ENCODE measurements at regions not wholly inside any gene's neighbourhood (a gene's known extent, or its start where the extent isn't known, plus 50 kb on each side); places are given as distances from the start of the nearest gene placed in this dataset.

- no peaks in the 10 kb centered on the region for H3K27me3 ChIP-seq (ENCODE audit: control insufficient read depth in 5 of 5, insufficient read depth in 4 of 5, low read length in 5 of 5)
- H3K9me3 ChIP-seq (ENCODE audit: control insufficient read depth in 5 of 5, low read length in 5 of 5), result no peaks in the 10 kb centered on the region
- H3K27ac ChIP-seq (ENCODE audit: low read depth, low read length), result no peak overlapping the region
- no peaks in the 10 kb centered on the region for H3K4me1 ChIP-seq (ENCODE audit: control insufficient read depth in 5 of 5, insufficient read depth in 5 of 5, low read length in 5 of 5)
- H3K4me3 ChIP-seq (ENCODE audit: low read depth in 1 of 5, low read length in 5 of 5), result no peak overlapping the region
- no peaks in the 10 kb centered on the region for H3K36me3 ChIP-seq (ENCODE audit: control insufficient read depth in 5 of 5, insufficient read depth in 5 of 5, low read length in 5 of 5)
- H3K9ac ChIP-seq (ENCODE audit: low read length in 5 of 5), result no peak overlapping the region
These were observed 121.9 kb upstream of the POF1B start for GRCh38 chrX:85501349-85501748.

DNA sequence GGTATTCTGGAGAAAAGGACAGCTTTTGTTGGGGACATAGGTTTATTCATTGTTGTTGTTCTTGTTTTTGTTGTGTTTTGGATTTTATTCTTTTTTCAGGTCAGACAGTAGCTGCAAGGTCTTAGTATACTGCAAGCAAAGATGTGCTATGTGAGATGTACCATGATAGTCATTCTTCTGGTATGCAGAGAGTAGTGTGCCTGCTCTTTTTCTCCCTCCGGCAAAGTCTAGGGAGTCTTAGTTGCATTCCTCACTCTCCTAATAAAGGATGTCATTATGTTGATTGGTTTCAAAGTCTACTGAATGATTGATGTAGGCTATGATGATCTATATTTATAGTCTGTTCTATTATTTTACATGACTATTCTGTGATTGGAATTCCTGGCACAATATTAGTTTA lies 119.9 kb upstream of the POF1B start:
- Histone ChIP-seq H3K9ac (ENCODE audit: low read length in 5 of 5) (no peak overlapping the region), H3K36me3 (ENCODE audit: control insufficient read depth in 5 of 5, insufficient read depth in 5 of 5, low read length in 5 of 5) (no peaks in the 10 kb centered on the region), H3K4me3 (ENCODE audit: low read depth in 1 of 5, low read length in 5 of 5) (no peak overlapping the region), H3K27me3 (ENCODE audit: control insufficient read depth in 5 of 5, insufficient read depth in 4 of 5, low read length in 5 of 5) (no peaks in the 10 kb centered on the region), H3K9me3 (ENCODE audit: control insufficient read depth in 5 of 5, low read length in 5 of 5) (no peaks in the 10 kb centered on the region), H3K27ac (ENCODE audit: low read depth, low read length) (no peak overlapping the region), H3K4me1 (ENCODE audit: control insufficient read depth in 5 of 5, insufficient read depth in 5 of 5, low read length in 5 of 5) (no peaks in the 10 kb centered on the region)

GRCh38 chrX:85493821-85494220 lies 114.4 kb upstream of the POF1B start:
- Histone ChIP-seq H3K27ac (ENCODE audit: low read depth, low read length) (no peak overlapping the region), H3K36me3 (ENCODE audit: control insufficient read depth in 5 of 5, insufficient read depth in 5 of 5, low read length in 5 of 5) (no peaks in the 10 kb centered on the region), H3K9me3 (ENCODE audit: control insufficient read depth in 5 of 5, low read length in 5 of 5) (no peaks in the 10 kb centered on the region), H3K4me1 (ENCODE audit: control insufficient read depth in 5 of 5, insufficient read depth in 5 of 5, low read length in 5 of 5) (no peaks in the 10 kb centered on the region), H3K4me3 (ENCODE audit: low read depth in 1 of 5, low read length in 5 of 5) (no peak overlapping the region), H3K9ac (ENCODE audit: low read length in 5 of 5) (no peak overlapping the region), H3K27me3 (ENCODE audit: control insufficient read depth in 5 of 5, insufficient read depth in 4 of 5, low read length in 5 of 5) (peaks cover 0 to 3% (median 0%) of the 10 kb centered on the region in 5 donors)

GRCh38 chrX:85454295-85454694 lies 74.8 kb upstream of the POF1B start:
- Histone ChIP-seq H3K4me3 (ENCODE audit: low read depth in 1 of 5, low read length in 5 of 5) (no peak overlapping the region), H3K9me3 (ENCODE audit: control insufficient read depth in 5 of 5, low read length in 5 of 5) (peaks cover 0 to under 1% (median 0%) of the 10 kb centered on the region in 5 donors), H3K36me3 (ENCODE audit: control insufficient read depth in 5 of 5, insufficient read depth in 5 of 5, low read length in 5 of 5) (no peaks in the 10 kb centered on the region), H3K27ac (ENCODE audit: low read depth, low read length) (no peak overlapping the region), H3K4me1 (ENCODE audit: control insufficient read depth in 5 of 5, insufficient read depth in 5 of 5, low read length in 5 of 5) (no peaks in the 10 kb centered on the region), H3K9ac (ENCODE audit: low read length in 5 of 5) (no peak overlapping the region), H3K27me3 (ENCODE audit: control insufficient read depth in 5 of 5, insufficient read depth in 4 of 5, low read length in 5 of 5) (no peaks in the 10 kb centered on the region)

DNA sequence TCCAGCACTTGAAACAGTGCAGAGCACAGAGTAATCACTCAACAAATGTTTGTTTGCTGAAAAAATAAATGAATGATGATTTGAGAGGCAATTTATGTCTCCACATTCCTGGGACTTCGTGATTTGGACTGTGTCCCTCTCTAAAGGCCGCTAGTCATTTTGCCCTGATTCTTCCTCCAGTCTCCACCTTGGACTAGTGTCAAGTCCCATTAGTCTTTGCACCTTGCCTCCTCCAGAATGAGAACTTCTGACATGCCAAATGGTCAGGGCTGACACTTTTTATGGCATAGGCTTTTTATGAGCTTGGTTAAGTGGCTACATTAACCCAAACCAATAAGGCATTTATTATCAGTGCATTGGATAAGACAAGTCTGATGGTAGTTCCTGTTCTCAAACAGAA lies 65.1 kb upstream of the POF1B start:
- H3K9ac ChIP-seq (ENCODE audit: low read length in 5 of 5), result no peak overlapping the region
- peaks cover 0 to 5% (median 0%) of the 10 kb centered on the region in 5 donors for H3K27me3 ChIP-seq (ENCODE audit: control insufficient read depth in 5 of 5, insufficient read depth in 4 of 5, low read length in 5 of 5)
- H3K36me3 ChIP-seq (ENCODE audit: control insufficient read depth in 5 of 5, insufficient read depth in 5 of 5, low read length in 5 of 5), result no peaks in the 10 kb centered on the region
- H3K27ac ChIP-seq (ENCODE audit: low read depth, low read length), result no peak overlapping the region
- no peaks in the 10 kb centered on the region for H3K4me1 ChIP-seq (ENCODE audit: control insufficient read depth in 5 of 5, insufficient read depth in 5 of 5, low read length in 5 of 5)
- H3K9me3 ChIP-seq (ENCODE audit: control insufficient read depth in 5 of 5, low read length in 5 of 5), result peaks cover 2 to 19% (median 9%) of the 10 kb centered on the region in 5 donors
- no peak overlapping the region for H3K4me3 ChIP-seq (ENCODE audit: low read depth in 1 of 5, low read length in 5 of 5)

Measured in subcutaneous abdominal adipose tissue (tissue), 5 donors.